ENCODE measurements at regions not wholly inside any gene's neighbourhood (a gene's known extent, or its start where the extent isn't known, plus 50 kb on each side); places are given as distances from the start of the nearest gene placed in this dataset.
A peak's percentile ranks its signal among the peaks of the same experiment; 100 is the strongest.

DNA sequence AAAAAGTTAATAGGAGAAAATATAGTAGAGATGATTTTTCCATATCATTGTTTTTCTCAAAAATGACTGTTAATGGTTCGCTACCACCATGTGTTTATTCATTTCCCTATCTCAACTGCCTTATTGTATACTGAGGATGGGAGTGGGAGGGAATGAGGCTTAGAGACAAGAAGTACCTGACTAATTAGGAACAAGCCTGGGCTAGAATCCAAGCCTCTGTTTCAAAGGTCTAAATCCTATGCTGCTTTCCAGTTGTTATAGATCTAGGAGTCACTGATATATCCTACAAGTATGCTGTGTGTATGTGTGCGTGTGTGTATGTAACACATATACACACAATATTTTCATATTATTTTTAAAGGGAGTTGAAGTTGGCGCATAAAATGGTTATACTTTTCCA is 465.9 kb downstream of the EPHA4 start:
- Histone ChIP-seq H3K36me3 (ENCODE audit: insufficient read depth, low read length) (no peaks in the 10 kb centered on the region), H3K4me3 (ENCODE audit: low read length) (no peak overlapping the region), H3K9me3 (replicated peaks; ENCODE audit: low read length) (no peaks in the 10 kb centered on the region), H3K9ac (ENCODE audit: low read depth, low read length) (no peak overlapping the region), H3K4me1 (ENCODE audit: control insufficient read depth, insufficient read depth, low read length) (peaks cover 20% of the 10 kb centered on the region), H3K27me3 (ENCODE audit: control insufficient read depth, insufficient read depth, low read length) (no peaks in the 10 kb centered on the region), H3K4me2 (ENCODE audit: low read length) (no peak overlapping the region)

DNA sequence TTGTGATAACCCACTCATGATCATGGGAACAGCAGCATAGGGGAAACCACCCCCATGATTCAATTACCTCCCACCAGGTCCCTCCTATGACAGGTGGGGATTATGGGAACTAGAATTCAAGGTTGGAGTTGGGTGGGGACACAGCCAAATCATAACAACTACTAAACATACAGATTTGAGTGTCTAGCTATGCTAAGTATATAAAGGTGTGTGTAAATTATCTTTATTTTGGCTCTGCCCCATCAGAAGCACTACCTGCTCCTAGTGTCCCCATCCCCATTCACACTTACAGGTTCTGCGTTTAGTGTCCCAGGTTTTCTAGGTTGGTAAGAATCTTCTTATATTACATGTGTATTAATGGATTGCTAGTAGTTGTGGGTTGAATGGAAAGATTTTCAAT is 464.7 kb downstream of the EPHA4 start:
- no peak overlapping the region for H3K9ac ChIP-seq (ENCODE audit: low read depth, low read length)
- H3K4me1 ChIP-seq (ENCODE audit: control insufficient read depth, insufficient read depth, low read length): peaks cover 20% of the 10 kb centered on the region
- H3K36me3 ChIP-seq (ENCODE audit: insufficient read depth, low read length): no peaks in the 10 kb centered on the region
- H3K9me3 ChIP-seq (replicated peaks; ENCODE audit: low read length): no peaks in the 10 kb centered on the region
- no peak overlapping the region for H3K4me2 ChIP-seq (ENCODE audit: low read length)
- no peak overlapping the region for H3K4me3 ChIP-seq (ENCODE audit: low read length)
- H3K27me3 ChIP-seq (ENCODE audit: control insufficient read depth, insufficient read depth, low read length): no peaks in the 10 kb centered on the region

DNA sequence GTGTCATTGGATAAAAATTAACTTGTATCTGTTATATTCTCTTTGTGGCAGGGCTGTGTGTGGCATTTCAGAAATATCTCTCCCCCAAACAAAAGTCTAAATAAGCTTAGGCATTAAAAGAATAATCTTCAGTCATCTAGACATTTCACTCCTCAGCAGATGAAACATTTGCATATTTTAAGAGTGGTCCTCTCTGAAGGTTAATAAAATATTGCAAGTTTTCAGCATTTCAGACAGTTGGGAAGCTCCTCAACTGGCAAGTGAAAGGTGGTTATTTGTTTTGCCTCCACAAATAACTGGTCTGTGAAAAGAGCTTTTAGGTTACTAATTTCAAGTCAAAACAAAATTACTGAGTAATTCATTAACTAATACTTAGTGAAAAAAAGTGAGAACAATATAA is 462.6 kb downstream of the EPHA4 start:
- Histone ChIP-seq H3K27me3 (ENCODE audit: control insufficient read depth, insufficient read depth, low read length) (no peaks in the 10 kb centered on the region), H3K36me3 (ENCODE audit: insufficient read depth, low read length) (no peaks in the 10 kb centered on the region), H3K9ac (ENCODE audit: low read depth, low read length) (no peak overlapping the region), H3K4me1 (ENCODE audit: control insufficient read depth, insufficient read depth, low read length) (peaks cover 5% of the 10 kb centered on the region), H3K9me3 (replicated peaks; ENCODE audit: low read length) (no peaks in the 10 kb centered on the region), H3K4me3 (ENCODE audit: low read length) (no peak overlapping the region), H3K4me2 (ENCODE audit: low read length) (no peak overlapping the region)

DNA sequence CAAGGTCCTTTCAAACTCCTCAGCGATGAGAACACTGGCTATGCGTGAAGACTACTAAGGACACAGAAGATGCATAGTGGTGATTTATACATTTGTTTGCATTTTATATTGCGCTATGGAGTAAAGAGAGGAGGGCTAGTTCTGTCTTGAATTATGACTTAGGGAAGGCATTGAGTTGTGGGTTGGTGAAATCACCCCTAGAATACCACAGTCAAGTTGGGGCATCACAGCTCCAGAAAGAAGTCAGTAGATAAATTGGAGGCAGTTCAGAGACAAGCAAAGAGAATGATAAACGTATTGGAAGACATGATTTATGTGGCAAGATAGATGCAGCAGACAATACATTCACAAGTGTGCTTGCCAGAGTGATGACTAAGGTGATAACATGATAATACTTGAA is 460.4 kb downstream of the EPHA4 start:
- Histone ChIP-seq H3K4me2 (ENCODE audit: low read length) (no peak overlapping the region), H3K9ac (ENCODE audit: low read depth, low read length) (no peak overlapping the region), H3K4me1 (ENCODE audit: control insufficient read depth, insufficient read depth, low read length) (no peaks in the 10 kb centered on the region), H3K36me3 (ENCODE audit: insufficient read depth, low read length) (no peaks in the 10 kb centered on the region), H3K4me3 (ENCODE audit: low read length) (no peak overlapping the region), H3K27me3 (ENCODE audit: control insufficient read depth, insufficient read depth, low read length) (no peaks in the 10 kb centered on the region), H3K9me3 (replicated peaks; ENCODE audit: low read length) (no peaks in the 10 kb centered on the region)

DNA sequence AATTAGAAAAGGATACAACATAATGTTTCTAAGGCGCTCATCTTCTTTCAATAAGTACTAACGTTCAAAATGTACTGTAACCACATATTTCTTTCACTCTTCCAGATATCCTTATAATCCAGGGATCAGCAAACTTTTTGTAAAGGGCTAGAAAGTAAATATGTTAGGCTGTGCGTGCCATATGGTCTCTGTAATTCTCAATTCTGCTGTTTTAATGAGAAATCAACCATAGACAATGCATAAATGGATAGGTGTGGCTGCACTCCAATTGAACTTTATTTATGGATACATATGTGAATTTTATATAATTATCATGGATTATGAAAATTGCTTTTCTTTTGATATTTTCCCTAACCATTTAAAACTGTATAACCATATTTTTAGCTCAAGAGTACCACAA is 459.4 kb downstream of the EPHA4 start:
- H3K4me1 ChIP-seq (ENCODE audit: control insufficient read depth, insufficient read depth, low read length): no peaks in the 10 kb centered on the region
- H3K4me2 ChIP-seq (ENCODE audit: low read length): no peak overlapping the region
- H3K9ac ChIP-seq (ENCODE audit: low read depth, low read length): no peak overlapping the region
- H3K9me3 ChIP-seq (replicated peaks; ENCODE audit: low read length): no peaks in the 10 kb centered on the region
- no peaks in the 10 kb centered on the region for H3K27me3 ChIP-seq (ENCODE audit: control insufficient read depth, insufficient read depth, low read length)
- no peak overlapping the region for H3K4me3 ChIP-seq (ENCODE audit: low read length)
- H3K36me3 ChIP-seq (ENCODE audit: insufficient read depth, low read length): no peaks in the 10 kb centered on the region

DNA sequence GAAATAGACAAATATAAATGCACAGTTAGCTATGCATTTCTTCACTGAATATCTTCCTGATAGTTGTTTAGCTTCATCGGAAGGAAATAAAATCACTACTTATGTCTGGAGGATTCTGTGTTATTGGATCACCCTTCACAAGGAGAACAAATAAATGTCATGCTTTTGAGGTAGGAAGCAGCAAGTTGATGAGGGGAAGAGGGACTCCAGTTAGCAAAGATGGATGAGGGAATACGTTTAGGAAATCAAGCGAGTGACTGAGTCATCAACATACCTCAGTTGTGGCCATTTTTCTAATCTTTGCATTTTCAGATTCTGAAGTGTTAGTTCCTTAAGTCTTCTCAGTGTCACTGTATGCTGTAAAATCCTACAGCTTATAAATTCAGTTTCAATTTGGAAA is 456.2 kb downstream of the EPHA4 start:
- Histone ChIP-seq H3K9me3 (replicated peaks; ENCODE audit: low read length) (no peaks in the 10 kb centered on the region), H3K4me1 (ENCODE audit: control insufficient read depth, insufficient read depth, low read length) (no peaks in the 10 kb centered on the region), H3K9ac (ENCODE audit: low read depth, low read length) (no peak overlapping the region), H3K4me2 (ENCODE audit: low read length) (no peak overlapping the region), H3K36me3 (ENCODE audit: insufficient read depth, low read length) (no peaks in the 10 kb centered on the region), H3K4me3 (ENCODE audit: low read length) (no peak overlapping the region), H3K27me3 (ENCODE audit: control insufficient read depth, insufficient read depth, low read length) (no peaks in the 10 kb centered on the region)

DNA sequence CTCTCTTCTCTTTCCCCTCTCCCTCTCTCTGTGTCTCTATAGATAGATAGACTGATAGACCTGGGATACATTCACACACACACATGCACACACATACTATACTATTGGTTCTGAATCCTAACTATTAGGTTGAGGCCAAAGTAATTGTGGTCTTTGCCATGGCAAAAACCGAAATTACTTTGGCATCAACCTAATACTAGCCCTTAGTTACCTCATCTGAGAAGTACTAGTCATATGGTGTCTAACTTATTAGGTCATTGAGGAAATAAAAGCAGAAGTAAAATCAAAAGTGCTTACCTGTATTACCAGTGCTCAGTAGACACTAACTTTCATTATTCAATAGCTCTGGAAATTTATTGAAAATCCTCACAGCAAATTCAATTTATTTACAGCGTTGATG is 451.5 kb downstream of the EPHA4 start:
- Histone ChIP-seq H3K9me3 (replicated peaks; ENCODE audit: low read length) (no peaks in the 10 kb centered on the region), H3K9ac (ENCODE audit: low read depth, low read length) (no peak overlapping the region), H3K4me3 (ENCODE audit: low read length) (no peak overlapping the region)

DNA sequence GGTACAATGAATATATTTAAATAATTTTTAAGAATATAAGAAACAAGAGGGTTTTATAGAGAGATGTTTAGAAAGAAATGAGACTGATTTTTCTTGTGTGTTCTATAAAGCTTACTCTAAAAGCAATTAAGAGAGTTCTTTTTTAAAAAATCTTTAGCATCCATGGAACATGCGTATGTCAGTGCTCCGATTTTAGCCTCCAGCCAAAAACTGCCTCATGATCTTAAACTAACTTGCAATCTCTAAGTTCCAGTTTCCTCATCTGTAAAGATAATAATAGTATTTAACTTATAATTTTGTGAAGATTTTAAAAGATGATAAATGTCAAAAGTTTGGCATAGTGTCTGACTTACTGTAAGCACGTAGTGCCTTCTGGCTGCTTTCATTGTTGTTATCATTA is 448.7 kb downstream of the EPHA4 start:
- Histone ChIP-seq H3K9me3 (replicated peaks; ENCODE audit: low read length) (no peaks in the 10 kb centered on the region), H3K27me3 (ENCODE audit: control insufficient read depth, insufficient read depth, low read length) (no peaks in the 10 kb centered on the region), H3K36me3 (ENCODE audit: insufficient read depth, low read length) (no peaks in the 10 kb centered on the region), H3K4me1 (ENCODE audit: control insufficient read depth, insufficient read depth, low read length) (no peaks in the 10 kb centered on the region), H3K4me2 (ENCODE audit: low read length) (no peak overlapping the region), H3K4me3 (ENCODE audit: low read length) (no peak overlapping the region), H3K9ac (ENCODE audit: low read depth, low read length) (no peak overlapping the region)

More for the DNA sequence above, 451.5 kb downstream of the EPHA4 start:
- Histone ChIP-seq H3K27me3 (ENCODE audit: control insufficient read depth, insufficient read depth, low read length) (no peaks in the 10 kb centered on the region), H3K36me3 (ENCODE audit: insufficient read depth, low read length) (no peaks in the 10 kb centered on the region), H3K4me2 (ENCODE audit: low read length) (no peak overlapping the region), H3K4me1 (ENCODE audit: control insufficient read depth, insufficient read depth, low read length) (no peaks in the 10 kb centered on the region)

DNA sequence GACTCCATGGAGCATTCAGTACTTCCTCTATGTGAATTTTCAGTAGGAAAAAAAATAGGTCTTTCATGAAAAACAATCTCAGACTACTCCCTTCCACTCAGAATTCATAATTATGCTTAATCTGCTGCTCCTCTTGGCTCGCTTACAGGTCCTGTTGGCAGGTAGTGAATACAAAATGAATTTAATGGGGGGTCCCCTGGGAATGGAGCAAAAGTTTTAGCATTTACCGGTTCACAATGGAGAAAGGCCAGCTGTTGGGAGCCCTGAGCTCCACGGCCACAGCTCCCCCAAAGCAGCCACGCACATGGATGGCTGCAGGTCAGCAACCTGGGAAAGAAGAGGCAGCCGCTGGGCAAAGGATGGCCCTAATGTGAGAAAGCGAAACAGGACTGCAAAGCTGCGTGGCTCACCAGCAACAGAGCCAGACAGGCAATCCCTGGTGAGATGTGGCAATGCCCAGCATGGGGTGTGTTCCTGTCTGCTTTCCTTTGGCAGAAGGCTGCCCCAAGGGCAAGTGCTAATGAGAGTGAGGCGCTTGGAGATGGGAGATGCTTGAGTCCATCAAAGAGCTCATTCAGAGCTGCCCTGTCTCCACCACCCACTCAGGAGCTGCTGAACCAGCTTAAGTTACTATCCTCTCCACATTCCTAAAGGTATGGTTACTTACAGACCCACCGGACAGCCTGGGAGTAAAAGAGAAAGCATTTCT is 447.4 kb downstream of the EPHA4 start:
- Histone ChIP-seq H3K36me3 (ENCODE audit: insufficient read depth, low read length) (no peaks in the 10 kb centered on the region), H3K9me3 (replicated peaks; ENCODE audit: low read length) (no peaks in the 10 kb centered on the region), H3K4me3 (ENCODE audit: low read length) (no peak overlapping the region), H3K27me3 (ENCODE audit: control insufficient read depth, insufficient read depth, low read length) (no peaks in the 10 kb centered on the region), H3K9ac (ENCODE audit: low read depth, low read length) (no peak overlapping the region), H3K4me2 (ENCODE audit: low read length) (peak overlapping the region; percentile 37), H3K4me1 (ENCODE audit: control insufficient read depth, insufficient read depth, low read length) (no peaks in the 10 kb centered on the region)

DNA sequence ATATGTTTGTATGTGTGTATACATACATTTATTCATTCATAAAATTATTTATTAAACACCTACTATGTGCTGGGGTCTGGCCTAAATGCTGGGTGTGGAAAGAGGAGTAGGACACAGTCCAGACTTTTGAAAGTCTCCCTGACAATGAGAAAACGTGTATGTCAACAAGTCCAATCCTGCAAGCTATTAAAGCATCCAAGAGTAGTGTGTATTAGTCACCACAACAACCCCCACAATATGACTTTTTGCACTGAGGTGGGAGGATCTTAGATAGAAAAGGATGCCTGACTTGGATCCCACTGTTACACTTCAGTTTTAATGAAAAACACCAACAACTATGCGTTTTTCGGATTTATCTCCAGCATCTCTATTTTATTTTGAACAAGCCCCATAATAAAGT is 446.4 kb downstream of the EPHA4 start:
- Histone ChIP-seq H3K4me1 (ENCODE audit: control insufficient read depth, insufficient read depth, low read length) (no peaks in the 10 kb centered on the region), H3K4me3 (ENCODE audit: low read length) (no peak overlapping the region), H3K27me3 (ENCODE audit: control insufficient read depth, insufficient read depth, low read length) (no peaks in the 10 kb centered on the region), H3K9me3 (replicated peaks; ENCODE audit: low read length) (no peaks in the 10 kb centered on the region), H3K9ac (ENCODE audit: low read depth, low read length) (no peak overlapping the region), H3K4me2 (ENCODE audit: low read length) (no peak overlapping the region), H3K36me3 (ENCODE audit: insufficient read depth, low read length) (no peaks in the 10 kb centered on the region)

DNA sequence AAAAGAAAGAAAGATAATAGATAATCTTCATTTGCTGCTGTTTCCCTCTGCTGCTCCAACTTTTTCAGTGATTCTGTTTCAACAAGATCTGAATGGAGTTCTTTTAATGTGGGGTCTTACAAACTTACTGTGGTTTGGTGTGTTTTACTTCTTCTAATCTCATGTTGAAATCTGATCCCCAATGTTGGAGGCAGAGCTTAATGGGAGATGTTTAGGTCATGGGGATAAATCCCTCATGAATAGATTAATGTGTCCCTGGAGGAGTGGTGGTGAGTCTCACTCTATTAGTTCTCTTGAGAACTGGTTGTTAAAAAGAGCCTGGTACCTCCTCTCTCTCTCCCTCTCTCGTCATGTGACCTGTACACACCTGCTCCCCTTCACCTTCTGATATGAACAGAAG is 442.4 kb downstream of the EPHA4 start:
- Histone ChIP-seq H3K9me3 (replicated peaks; ENCODE audit: low read length) (no peaks in the 10 kb centered on the region), H3K4me1 (ENCODE audit: control insufficient read depth, insufficient read depth, low read length) (peaks cover 9% of the 10 kb centered on the region), H3K4me2 (ENCODE audit: low read length) (no peak overlapping the region), H3K27me3 (ENCODE audit: control insufficient read depth, insufficient read depth, low read length) (no peaks in the 10 kb centered on the region), H3K36me3 (ENCODE audit: insufficient read depth, low read length) (no peaks in the 10 kb centered on the region), H3K9ac (ENCODE audit: low read depth, low read length) (no peak overlapping the region), H3K4me3 (ENCODE audit: low read length) (no peak overlapping the region)

DNA sequence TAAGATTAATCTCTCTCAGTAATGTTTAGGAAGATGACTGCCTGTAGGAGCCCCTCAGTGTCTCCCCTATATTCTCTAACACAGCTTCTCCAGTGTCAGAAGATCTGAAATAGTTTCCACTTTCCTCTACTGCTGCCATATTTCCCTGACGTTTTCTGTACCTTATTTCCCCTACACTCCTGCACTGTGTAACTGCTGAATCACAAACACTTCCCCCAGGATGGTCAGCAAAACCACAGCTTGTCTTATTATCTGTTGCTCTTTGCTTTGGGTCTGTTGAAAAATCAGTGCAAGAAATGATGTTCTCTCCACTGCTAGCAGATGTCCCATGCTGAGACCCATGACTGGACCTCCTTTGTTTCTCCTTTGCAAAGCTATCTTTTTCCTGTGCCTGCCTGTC is 441.7 kb downstream of the EPHA4 start:
- no peaks in the 10 kb centered on the region for H3K36me3 ChIP-seq (ENCODE audit: insufficient read depth, low read length)
- peaks cover 9% of the 10 kb centered on the region for H3K4me1 ChIP-seq (ENCODE audit: control insufficient read depth, insufficient read depth, low read length)
- no peaks in the 10 kb centered on the region for H3K9me3 ChIP-seq (replicated peaks; ENCODE audit: low read length)
- H3K27me3 ChIP-seq (ENCODE audit: control insufficient read depth, insufficient read depth, low read length): no peaks in the 10 kb centered on the region
- no peak overlapping the region for H3K9ac ChIP-seq (ENCODE audit: low read depth, low read length)
- no peak overlapping the region for H3K4me2 ChIP-seq (ENCODE audit: low read length)
- H3K4me3 ChIP-seq (ENCODE audit: low read length): no peak overlapping the region
